ENCODE measurements at regions not wholly inside any gene's neighbourhood (a gene's known extent, or its start where the extent isn't known, plus 50 kb on each side); places are given as distances from the start of the nearest gene placed in this dataset.

DNA sequence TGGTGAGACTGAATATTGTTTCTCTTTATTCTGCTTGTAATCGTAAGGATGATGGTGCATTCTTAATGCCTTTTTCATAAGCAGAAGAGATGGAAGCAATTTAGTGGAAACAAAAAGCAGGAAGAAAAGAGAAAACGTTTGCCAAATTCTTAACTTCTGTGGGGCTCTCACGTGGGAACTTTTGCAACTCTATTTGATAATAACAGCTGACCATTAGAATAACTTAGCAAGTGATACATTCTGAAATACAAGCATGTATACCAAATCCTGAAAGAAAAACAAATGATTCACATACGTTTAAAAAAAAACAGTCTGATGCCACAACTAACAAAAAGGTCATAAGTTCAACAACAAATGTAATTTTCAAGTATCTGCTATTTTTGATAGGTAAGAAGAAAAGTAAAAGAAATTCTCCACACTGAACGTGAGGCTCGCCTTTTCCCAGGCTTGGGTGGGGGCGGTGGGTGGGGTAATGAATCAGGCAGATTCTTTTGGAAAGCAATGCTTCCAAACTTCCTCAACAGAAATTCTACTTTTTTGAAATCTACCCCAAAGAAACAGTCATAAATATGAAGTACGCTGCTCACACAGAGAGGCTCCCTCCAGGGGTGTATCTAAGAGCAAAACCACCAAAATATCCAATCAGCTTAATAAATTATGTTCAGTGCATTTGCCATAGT lies 446.2 kb upstream of the MGMT start:
- dilution Hi-C loops (cut with MboI; ENCODE audit: extremely low pct_ligation_motif_present, low sequenced_read_pairs) = no loop called here

More for the DNA sequence above, 446.2 kb upstream of the MGMT start:
- H3K4me2 ChIP-seq (ENCODE audit: insufficient read depth, low read length) = no peak overlapping the region
- H3K79me2 ChIP-seq (ENCODE audit: control insufficient read depth, insufficient read depth, low read length) = no peaks in the 10 kb centered on the region
- H4K20me1 ChIP-seq (replicated peaks; ENCODE audit: control insufficient read depth, extremely low read depth, insufficient read depth, low read length) = no peaks in the 10 kb centered on the region
- intact Hi-C loops (cut with micrococcal nuclease) = no loop called here
- peaks cover 0 to 2% of the 10 kb centered on the region in 2 experiments for H3K27me3 ChIP-seq (ENCODE audit: control insufficient read depth in 2 of 2, insufficient read depth in 2 of 2, low read length in 2 of 2)
- no peak for DNase-seq (ENCODE audit: low read depth, low spot score)
- POLR2A ChIA-PET = no interaction called here
- no peak overlapping the region for H3K4me3 ChIP-seq (replicated peaks in 1 of 3; ENCODE audit: insufficient read depth in 1 of 3, low read depth in 1 of 3, low read length in 3 of 3)
- TF ChIP-seq MAX (IDR thresholded peaks at IDR 0.05; ENCODE audit: insufficient read depth, insufficient read length) (no peak), MYC (IDR thresholded peaks at IDR 0.05; ENCODE audit: low read depth, low read length) (no peak), GATA2 (IDR thresholded peaks at IDR 0.05; ENCODE audit: insufficient read depth, insufficient read length, low read depth, low read length) (no peak), POLR2AphosphoS5 (IDR thresholded peaks at IDR 0.05; ENCODE audit: insufficient read depth, low read depth, low read length) (no peak), FOS (IDR thresholded peaks at IDR 0.05; ENCODE audit: borderline replicate concordance, insufficient read depth, low read length) (no peak), EZH2 (IDR thresholded peaks at IDR 0.05; ENCODE audit: borderline replicate concordance, low read depth, low read length, severe bottlenecking) (no peak)
- TF ChIP-seq, protein P1, sequence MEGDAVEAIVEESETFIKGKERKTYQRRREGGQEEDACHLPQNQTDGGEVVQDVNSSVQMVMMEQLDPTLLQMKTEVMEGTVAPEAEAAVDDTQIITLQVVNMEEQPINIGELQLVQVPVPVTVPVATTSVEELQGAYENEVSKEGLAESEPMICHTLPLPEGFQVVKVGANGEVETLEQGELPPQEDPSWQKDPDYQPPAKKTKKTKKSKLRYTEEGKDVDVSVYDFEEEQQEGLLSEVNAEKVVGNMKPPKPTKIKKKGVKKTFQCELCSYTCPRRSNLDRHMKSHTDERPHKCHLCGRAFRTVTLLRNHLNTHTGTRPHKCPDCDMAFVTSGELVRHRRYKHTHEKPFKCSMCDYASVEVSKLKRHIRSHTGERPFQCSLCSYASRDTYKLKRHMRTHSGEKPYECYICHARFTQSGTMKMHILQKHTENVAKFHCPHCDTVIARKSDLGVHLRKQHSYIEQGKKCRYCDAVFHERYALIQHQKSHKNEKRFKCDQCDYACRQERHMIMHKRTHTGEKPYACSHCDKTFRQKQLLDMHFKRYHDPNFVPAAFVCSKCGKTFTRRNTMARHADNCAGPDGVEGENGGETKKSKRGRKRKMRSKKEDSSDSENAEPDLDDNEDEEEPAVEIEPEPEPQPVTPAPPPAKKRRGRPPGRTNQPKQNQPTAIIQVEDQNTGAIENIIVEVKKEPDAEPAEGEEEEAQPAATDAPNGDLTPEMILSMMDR (IDR thresholded peaks at IDR 0.05; ENCODE audit: extremely low read depth in 1 of 2, insufficient read depth in 1 of 2, low read depth in 1 of 2, low read length in 2 of 2) = no peak
- H3K9me3 ChIP-seq (replicated peaks; ENCODE audit: control insufficient read depth, insufficient read depth, low read length) = no peaks in the 10 kb centered on the region
- H3K4me1 ChIP-seq (ENCODE audit: control insufficient read depth, extremely low read depth, insufficient read depth, low read length) = no peaks in the 10 kb centered on the region
- no peaks in the 10 kb centered on the region for H3K9me1 ChIP-seq (replicated peaks; ENCODE audit: control insufficient read depth, extremely low read depth, insufficient read depth, low read length)
- no peak overlapping the region for H2AFZ ChIP-seq (ENCODE audit: low read depth, low read length)
- no peak overlapping the region for H3K9ac ChIP-seq (replicated peaks; ENCODE audit: extremely low read depth, insufficient read depth, low read length)
- CTCF ChIA-PET = interaction anchor here (1.5 kb wide), 1 partner anchor 311 kb away, joined by 3 read pairs; no protein-coding TSS in a partner anchor
- no TSS peak for BruUV-seq (replicated peaks)
- no peak overlapping the region for H3K27ac ChIP-seq (ENCODE audit: insufficient read depth, low read depth, low read length)
- no peaks in the 10 kb centered on the region for H3K36me3 ChIP-seq (ENCODE audit: control insufficient read depth in 2 of 2, extremely low read depth in 1 of 2, insufficient read depth in 2 of 2, low read length in 2 of 2)
- no peak for FAIRE-seq
